GM19467 (cell line): ENCODE measurements at regions not wholly inside any gene's neighbourhood (a gene's known extent, or its start where the extent isn't known, plus 50 kb on each side); places are given as distances from the start of the nearest gene placed in this dataset.

ENCODE experiments used
- ATAC-seq: cut with Tn5 transposase; IDR thresholded peaks from one replicate; pipeline ENCODE4 v1.9.1; 2021; ENCODE audit warnings: mild to moderate bottlenecking, moderate library complexity; ENCODE audit not compliant: unreplicated experiment

DNA sequence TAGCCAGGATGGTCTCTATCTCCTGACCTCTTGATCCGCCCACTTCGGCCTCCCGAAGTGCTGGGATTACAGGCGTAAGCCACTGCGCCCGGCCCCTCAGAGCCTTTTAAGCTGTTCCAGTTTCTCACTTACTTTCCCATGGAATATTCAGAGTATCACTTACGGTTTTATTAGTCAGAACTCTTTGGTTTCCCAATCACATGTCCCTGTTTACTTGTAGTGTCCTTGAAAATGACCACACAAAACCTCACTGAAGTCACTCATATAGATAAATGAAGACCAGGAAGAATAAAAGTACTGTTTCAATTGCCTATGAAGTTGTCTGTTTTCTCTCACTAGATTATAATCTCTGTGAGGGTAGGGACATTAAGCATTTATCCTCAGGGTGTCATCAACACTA lies 217.2 kb upstream of the HCCS start:
- no peak for ATAC-seq

- ATAC-seq, result no peak
Measured at GRCh38 chrX:10897768-10898167, 213.4 kb upstream of the HCCS start.

DNA sequence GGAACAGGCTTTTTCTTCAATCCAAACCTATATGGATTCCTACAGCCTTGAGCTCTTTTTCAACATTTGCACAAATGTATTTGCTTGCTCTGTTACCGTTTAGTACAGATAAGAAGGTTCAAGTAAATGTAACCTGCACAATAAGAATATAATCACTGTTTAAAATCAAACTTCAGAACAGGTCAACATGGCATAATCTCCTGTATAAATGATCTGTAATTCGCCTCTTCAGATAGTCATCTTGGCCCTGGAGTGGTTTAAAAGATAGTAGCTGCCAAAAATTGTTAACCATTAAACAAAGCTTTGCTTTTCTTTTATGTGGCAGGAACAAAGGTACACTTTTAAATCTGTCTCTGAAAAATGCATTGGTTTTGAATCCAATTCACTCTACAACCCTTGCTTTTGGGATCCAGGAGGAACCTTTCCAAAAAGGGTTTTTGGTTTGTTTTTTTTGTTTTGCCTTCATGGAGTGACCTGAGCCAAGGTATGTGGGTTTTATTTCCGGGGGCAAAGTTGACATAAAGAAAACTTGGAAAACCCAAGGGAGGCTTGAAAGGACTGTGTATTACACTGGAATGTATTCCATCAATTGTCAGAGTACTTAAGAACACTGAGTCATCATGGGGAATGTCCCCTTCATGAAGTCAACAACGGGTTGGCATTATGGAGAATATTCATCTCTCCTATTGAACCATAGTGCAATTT lies 210.4 kb upstream of the HCCS start:
- no peak for ATAC-seq

GRCh38 chrX:10901290-10901633 lies 209.9 kb upstream of the HCCS start:
- ATAC-seq, result no peak

- no peak for ATAC-seq
Measured at GRCh38 chrX:10902001-10902400, 209.1 kb upstream of the HCCS start.

DNA sequence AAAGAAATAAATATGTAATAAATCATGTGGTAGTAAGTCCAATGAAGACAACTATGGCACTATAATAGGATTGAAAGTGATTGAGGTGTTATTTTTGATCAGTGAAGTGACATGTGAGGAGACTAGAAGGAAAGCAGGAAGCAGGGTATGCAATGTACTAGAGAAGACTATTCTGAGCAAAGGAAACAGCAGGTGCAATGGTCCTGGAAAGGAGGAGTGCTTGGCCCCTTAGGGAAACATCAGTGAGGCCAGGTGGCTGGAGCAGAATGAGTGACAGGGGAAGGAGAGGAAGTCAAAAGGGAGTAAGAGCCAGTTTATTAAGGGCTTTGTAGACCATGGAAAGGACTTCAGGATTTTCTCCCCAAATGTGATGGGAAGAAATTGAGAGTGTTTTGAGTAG lies 207.6 kb upstream of the HCCS start:
- ATAC-seq, result no peak

GRCh38 chrX:10904220-10904619 lies 206.9 kb upstream of the HCCS start:
- no peak for ATAC-seq

- ATAC-seq, result no peak
Measured at GRCh38 chrX:10906866-10907265, 204.3 kb upstream of the HCCS start.

GRCh38 chrX:10922159-10922558 lies 189.0 kb upstream of the HCCS start:
- ATAC-seq, result no peak

DNA sequence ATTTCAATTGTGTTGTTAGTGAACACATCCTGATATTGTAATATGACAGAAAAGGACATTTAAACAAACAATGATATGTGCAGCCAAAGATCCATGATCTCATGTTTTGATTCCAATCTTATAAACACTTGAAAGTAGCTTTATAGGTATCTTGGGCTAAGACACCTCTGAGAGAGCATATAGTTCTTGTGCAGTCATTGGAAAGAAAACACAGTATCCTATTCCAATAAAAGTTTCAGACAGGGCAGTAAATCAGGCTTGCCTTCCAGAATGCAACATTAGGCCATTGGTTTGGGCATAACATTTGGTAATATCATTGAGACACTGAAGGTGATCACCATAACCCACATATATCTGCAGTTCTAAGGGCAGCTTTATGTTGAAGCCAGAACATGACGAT lies 188.3 kb upstream of the HCCS start:
- ATAC-seq, result no peak

GRCh38 chrX:10923466-10923865 lies 187.7 kb upstream of the HCCS start:
- no peak for ATAC-seq

- no peak for ATAC-seq
Measured at GRCh38 chrX:10926404-10926803, 184.7 kb upstream of the HCCS start.

DNA sequence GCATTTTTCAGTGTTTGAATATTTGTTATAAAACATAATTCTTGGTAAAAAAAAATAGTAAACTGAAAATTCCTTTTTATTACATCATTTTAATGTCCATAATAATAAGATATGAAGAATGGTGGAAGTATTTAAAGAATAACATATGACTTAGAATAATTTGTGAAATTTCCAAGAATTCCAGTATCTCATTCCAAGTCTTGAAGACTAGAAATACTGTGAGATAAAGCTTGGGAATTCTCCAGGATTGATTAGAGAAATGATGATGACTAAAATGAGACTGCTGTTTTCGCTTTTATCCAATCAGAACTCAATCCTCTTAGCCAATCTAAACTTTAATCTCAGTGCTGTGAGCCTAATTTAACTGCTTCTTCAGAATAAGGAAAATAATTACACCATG lies 184.2 kb upstream of the HCCS start:
- no peak for ATAC-seq

DNA sequence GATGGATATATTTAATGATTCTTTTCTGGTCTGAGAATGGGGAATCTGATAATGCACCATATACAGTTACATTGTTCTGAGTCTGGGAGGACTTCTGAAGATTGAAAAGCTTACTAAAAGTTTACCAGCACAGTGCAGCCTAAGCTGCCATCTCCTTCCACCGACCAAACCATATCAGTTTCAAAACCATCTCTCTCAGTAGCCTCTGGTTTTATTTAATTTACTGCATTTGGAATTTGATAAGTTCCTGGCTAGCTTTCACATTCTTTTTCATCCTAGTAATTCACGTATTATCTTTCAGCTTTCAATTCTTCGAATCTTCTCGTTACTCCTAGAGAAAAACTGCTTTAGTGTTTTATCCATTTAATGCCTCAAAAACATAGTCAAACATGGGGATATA lies 181.4 kb upstream of the HCCS start:
- no peak for ATAC-seq

DNA sequence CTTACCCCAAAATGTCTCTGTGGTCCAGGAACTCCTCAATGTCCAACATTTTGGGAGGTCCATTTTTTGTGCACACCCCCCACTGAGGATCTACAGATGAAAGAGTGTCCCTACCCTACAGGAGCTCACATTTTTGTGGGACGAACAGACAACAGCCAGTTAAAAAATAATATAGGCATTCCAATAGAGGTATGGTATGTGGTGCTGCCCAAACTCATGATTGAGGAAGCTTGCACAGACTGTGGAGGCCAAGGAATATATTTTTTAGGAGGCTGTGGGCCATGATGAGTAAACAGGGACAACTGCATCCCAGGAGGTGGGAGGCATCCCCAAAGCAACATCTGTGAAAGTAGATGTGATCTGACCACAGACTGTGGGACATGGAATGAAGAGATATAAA lies 181.0 kb upstream of the HCCS start:
- no peak for ATAC-seq

DNA sequence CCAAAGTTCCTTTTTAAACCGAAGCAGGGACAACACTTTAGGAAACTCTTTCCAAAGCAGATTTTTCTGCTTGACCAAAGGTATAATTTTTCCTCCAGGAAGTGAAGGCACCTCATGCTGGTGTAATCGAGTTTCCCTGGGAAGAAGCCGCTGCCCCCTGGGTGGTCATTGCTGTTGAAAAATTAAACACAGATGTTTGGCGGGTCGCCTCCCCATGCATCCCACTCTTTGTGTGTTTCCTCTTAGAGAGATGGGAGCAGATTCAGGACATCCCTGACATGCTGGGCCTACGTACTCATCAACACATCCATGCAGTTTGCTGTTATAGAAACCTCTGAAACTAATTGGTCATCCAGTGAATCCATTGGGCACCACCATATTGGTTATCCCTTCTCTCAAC lies 179.2 kb upstream of the HCCS start:
- no peak for ATAC-seq

- no peak for ATAC-seq
Measured at GRCh38 chrX:10932842-10933440, 178.2 kb upstream of the HCCS start.

GRCh38 chrX:10935501-10935900 lies 175.6 kb upstream of the HCCS start:
- ATAC-seq, result no peak

GRCh38 chrX:10936976-10937375 lies 174.2 kb upstream of the HCCS start:
- no peak for ATAC-seq

DNA sequence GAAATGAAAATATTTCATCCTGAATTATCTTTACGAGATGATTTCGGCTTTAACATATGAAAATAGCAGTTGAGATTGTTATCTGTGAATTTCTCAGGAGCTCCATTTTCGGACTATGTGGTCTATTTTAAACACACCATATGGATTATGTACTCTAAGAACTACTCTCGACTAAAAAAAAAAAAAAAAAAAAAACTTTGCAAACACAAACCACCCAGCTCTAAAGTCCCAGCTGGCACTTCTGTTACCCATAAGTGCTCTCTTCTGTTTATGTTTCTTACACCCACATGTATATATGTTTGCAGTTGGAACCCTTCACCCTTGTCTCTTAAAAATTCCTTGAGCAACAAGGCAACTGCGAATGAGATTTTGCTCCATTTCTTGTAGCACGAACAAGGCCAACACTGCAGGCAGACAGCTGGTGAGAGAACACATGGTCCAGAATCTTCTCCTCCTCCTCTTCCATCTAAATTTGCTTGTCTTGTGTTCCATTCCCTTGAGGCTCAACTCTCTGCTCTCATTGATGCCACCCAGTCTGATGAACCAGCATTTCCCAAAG lies 172.7 kb upstream of the HCCS start:
- ATAC-seq, result no peak

DNA sequence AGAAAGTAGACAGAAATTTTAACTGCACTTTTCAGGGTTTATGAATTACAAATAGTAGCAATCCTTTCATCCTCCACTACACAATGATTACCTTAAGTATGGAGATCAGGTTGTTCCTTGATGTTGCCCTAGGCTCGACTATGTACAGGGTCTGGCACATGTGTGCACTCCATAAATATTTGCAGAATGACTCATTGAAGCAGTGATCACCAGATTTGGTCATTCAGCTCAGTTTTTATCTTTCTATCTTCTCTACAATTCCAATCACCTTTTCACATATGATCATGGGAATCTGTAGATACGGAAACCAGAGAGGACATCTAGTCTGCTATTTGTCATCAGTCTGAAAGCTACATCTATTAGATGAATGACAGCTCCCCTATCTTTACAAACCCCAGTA lies 171.7 kb upstream of the HCCS start:
- no peak for ATAC-seq

GRCh38 chrX:10944136-10944885 lies 166.8 kb upstream of the HCCS start:
- no peak for ATAC-seq
